Body of pancreas (tissue), 4 donors: ENCODE measurements at regions not wholly inside any gene's neighbourhood (a gene's known extent, or its start where the extent isn't known, plus 50 kb on each side); places are given as distances from the start of the nearest gene placed in this dataset.

Experiments used
- CTCF ChIP-seq, 7 experiments: fragments of 450-650 bp in 4 of 7; fragments of 200-600 bp in 3 of 7; sonication (generic) in 3 of 7; IDR thresholded peaks; one replicate each; pipeline ENCODE4 v1.5.1; 2016 to 2019; ENCODE audit warnings: antibody characterized with exemption in 7 of 7
- POLR2A ChIP-seq, 3 donors: fragments of 450-650 bp; IDR thresholded peaks; one replicate each; pipeline ENCODE4 v1.6.1; 2016; ENCODE audit warnings: antibody characterized with exemption in 3 of 3, mild to moderate bottlenecking in 2 of 3

- TF ChIP-seq CTCF (IDR thresholded peaks at IDR 0.05) (no peak), POLR2A (IDR thresholded peaks at IDR 0.05) (no peak)
Observed at GRCh38 chr2:103402336-103402735, 640.5 kb downstream of the TMEM182 start.
